ENCODE measurements at regions not wholly inside any gene's neighbourhood (a gene's known extent, or its start where the extent isn't known, plus 50 kb on each side); places are given as distances from the start of the nearest gene placed in this dataset.

GRCh38 chr4:143273160-143273917 is 63.3 kb upstream of the GAB1 start:
- DNase-seq (ENCODE audit: low read depth, low spot score): no peak

- no peak for DNase-seq (ENCODE audit: low read depth, low spot score)
Observed at GRCh38 chr4:143280861-143281260, 55.8 kb upstream of the GAB1 start.

- DNase-seq (ENCODE audit: low read depth, low spot score): peak; percentile 22
Observed at GRCh38 chr4:143281507-143282190, 55.0 kb upstream of the GAB1 start.

GRCh38 chr4:143282211-143282707 is 54.4 kb upstream of the GAB1 start:
- peak; percentile 36 for DNase-seq (ENCODE audit: low read depth, low spot score)

- DNase-seq (ENCODE audit: low read depth, low spot score): no peak
Observed at GRCh38 chr4:143285696-143286437, 50.8 kb upstream of the GAB1 start.

- DNase-seq (ENCODE audit: low read depth, low spot score): no peak
Observed at GRCh38 chr4:143286701-143287571, 49.7 kb upstream of the GAB1 start.

Data from brain pericyte (primary cell).